Astrocyte of the hippocampus (primary cell): ENCODE measurements at regions not wholly inside any gene's neighbourhood (a gene's known extent, or its start where the extent isn't known, plus 50 kb on each side); places are given as distances from the start of the nearest gene placed in this dataset.
A peak's percentile ranks its signal among the peaks of the same experiment; 100 is the strongest.

Experiments
- DNase-seq: peaks from one replicate; pipeline ENCODE4 v3.0.0; 2011; ENCODE audit warnings: low read depth, low spot score

GRCh38 chr21:37967036-37967435, 50.8 kb upstream of the KCNJ6 start:
- no peak for DNase-seq

- no peak for DNase-seq
Measured at GRCh38 chr21:37968744-37969143, 52.5 kb upstream of the KCNJ6 start.

- no peak for DNase-seq
Measured at GRCh38 chr21:37970548-37970947, 54.3 kb upstream of the KCNJ6 start.

GRCh38 chr21:37971390-37971950, 55.2 kb upstream of the KCNJ6 start:
- DNase-seq: no peak

- DNase-seq: peak; percentile 10
Measured at GRCh38 chr21:37974081-37974480, 57.8 kb upstream of the KCNJ6 start.

- DNase-seq: no peak
Measured at GRCh38 chr21:37982496-37983318, 66.5 kb upstream of the KCNJ6 start.

GRCh38 chr21:37983336-37984095, 67.3 kb upstream of the KCNJ6 start:
- peak; percentile 17 for DNase-seq

GRCh38 chr21:37984416-37984815, 68.2 kb upstream of the KCNJ6 start:
- DNase-seq: no peak

- DNase-seq: no peak
Measured at GRCh38 chr21:37986000-37986399, 69.7 kb upstream of the KCNJ6 start.

GRCh38 chr21:37986751-37987399, 70.6 kb upstream of the KCNJ6 start:
- DNase-seq: no peak

GRCh38 chr21:37987668-37988067, 71.4 kb upstream of the KCNJ6 start:
- DNase-seq: no peak

GRCh38 chr21:37993071-37993470, 76.8 kb upstream of the KCNJ6 start:
- DNase-seq: no peak

GRCh38 chr21:37994211-37994610, 78.0 kb upstream of the KCNJ6 start:
- no peak for DNase-seq

GRCh38 chr21:38012672-38013071, 96.4 kb upstream of the KCNJ6 start:
- DNase-seq: peak; percentile 6

- DNase-seq: no peak
Measured at GRCh38 chr21:38013741-38014140, 97.5 kb upstream of the KCNJ6 start.

GRCh38 chr21:38014298-38014697, 98.0 kb upstream of the KCNJ6 start:
- no peak for DNase-seq

GRCh38 chr21:38027901-38028498, 111.7 kb upstream of the KCNJ6 start:
- DNase-seq: peak; percentile 5

GRCh38 chr21:38032082-38032801, 116.0 kb upstream of the KCNJ6 start:
- DNase-seq: no peak

GRCh38 chr21:38036016-38036415, 119.8 kb upstream of the KCNJ6 start:
- DNase-seq: no peak

- peak; percentile 8 for DNase-seq
Measured at GRCh38 chr21:38037416-38037815, 121.2 kb upstream of the KCNJ6 start.

- no peak for DNase-seq
Measured at GRCh38 chr21:38039369-38039768, 123.1 kb upstream of the KCNJ6 start.
